BLaER1 (cell line): ENCODE measurements at regions not wholly inside any gene's neighbourhood (a gene's known extent, or its start where the extent isn't known, plus 50 kb on each side); places are given as distances from the start of the nearest gene placed in this dataset.
"Not testable (repeated sequence)": the region's sequence is repeated elsewhere in the genome, so short reads cannot be mapped to it uniquely, and the experiment has no call there.

Source experiments
- H3K27ac ChIP-seq: shearing (Covaris generic); formaldehyde crosslinking; 2 replicates; pipeline ENCODE4 v1.8.1; 2022
- H3K27me3 ChIP-seq: shearing (Covaris generic); formaldehyde crosslinking; 2 replicates; pipeline ENCODE4 v1.8.1; 2022
- H3K36me3 ChIP-seq: shearing (Covaris generic); formaldehyde crosslinking; 2 replicates; pipeline ENCODE4 v1.8.1; 2022
- H3K4me1 ChIP-seq: shearing (Covaris generic); formaldehyde crosslinking; 2 replicates; pipeline ENCODE4 v1.8.1; 2022
- H3K4me2 ChIP-seq: shearing (Covaris generic); formaldehyde crosslinking; 2 replicates; pipeline ENCODE4 v1.8.1; 2022
- H3K4me3 ChIP-seq: shearing (Covaris generic); formaldehyde crosslinking; 2 replicates; pipeline ENCODE4 v1.8.1; 2022
- H3K9ac ChIP-seq: shearing (Covaris generic); formaldehyde crosslinking; 2 replicates; pipeline ENCODE4 v1.8.1; 2022
- H3K9me3 ChIP-seq: shearing (Covaris generic); formaldehyde crosslinking; 2 replicates; pipeline ENCODE4 v1.8.1; 2022
- H4K20me1 ChIP-seq: shearing (Covaris generic); formaldehyde crosslinking; 2 replicates; pipeline ENCODE4 v1.8.1; 2022

- not testable (repeated sequence) for H4K20me1 ChIP-seq, H3K27ac ChIP-seq, H3K4me1 ChIP-seq, H3K27me3 ChIP-seq, H3K4me2 ChIP-seq, H3K9ac ChIP-seq, H3K9me3 ChIP-seq, H3K36me3 ChIP-seq, H3K4me3 ChIP-seq
Observed at GRCh38 chr17:20633268-20634059, 53.9 kb downstream of the CDRT15L2 start.

GRCh38 chr17:20640147-20640546 is 60.6 kb downstream of the CDRT15L2 start:
- not testable (repeated sequence) for H3K27me3 ChIP-seq

GRCh38 chr17:20646661-20647272 is 67.2 kb downstream of the CDRT15L2 start:
- not testable (repeated sequence) for H3K4me2 ChIP-seq, H3K9ac ChIP-seq, H3K36me3 ChIP-seq, H3K27ac ChIP-seq, H4K20me1 ChIP-seq, H3K4me3 ChIP-seq, H3K9me3 ChIP-seq, H3K4me1 ChIP-seq, H3K27me3 ChIP-seq

More at GRCh38 chr17:20640147-20640546, 60.6 kb downstream of the CDRT15L2 start:
- H3K4me3 ChIP-seq, H3K4me2 ChIP-seq, H3K27ac ChIP-seq, H3K36me3 ChIP-seq, H3K9ac ChIP-seq, H3K9me3 ChIP-seq, H3K4me1 ChIP-seq, H4K20me1 ChIP-seq: not testable (repeated sequence)

GRCh38 chr17:20649097-20649767 is 69.7 kb downstream of the CDRT15L2 start:
- H3K9ac ChIP-seq, H3K4me2 ChIP-seq, H3K4me3 ChIP-seq, H4K20me1 ChIP-seq, H3K9me3 ChIP-seq, H3K36me3 ChIP-seq, H3K4me1 ChIP-seq, H3K27me3 ChIP-seq, H3K27ac ChIP-seq: not testable (repeated sequence)

GRCh38 chr17:20651022-20651421 is 71.5 kb downstream of the CDRT15L2 start:
- not testable (repeated sequence) for H3K36me3 ChIP-seq, H3K4me2 ChIP-seq, H3K9me3 ChIP-seq, H3K27me3 ChIP-seq, H3K27ac ChIP-seq, H3K4me1 ChIP-seq, H4K20me1 ChIP-seq, H3K4me3 ChIP-seq, H3K9ac ChIP-seq

- H3K4me1 ChIP-seq, H4K20me1 ChIP-seq: not testable (repeated sequence)
Observed at GRCh38 chr17:20651736-20652135, 72.2 kb downstream of the CDRT15L2 start.

GRCh38 chr17:20653391-20653790 is 73.9 kb downstream of the CDRT15L2 start:
- H3K4me1 ChIP-seq, H4K20me1 ChIP-seq, H3K4me2 ChIP-seq, H3K36me3 ChIP-seq, H3K27ac ChIP-seq, H3K4me3 ChIP-seq, H3K27me3 ChIP-seq, H3K9me3 ChIP-seq, H3K9ac ChIP-seq: not testable (repeated sequence)

More at GRCh38 chr17:20651736-20652135, 72.2 kb downstream of the CDRT15L2 start:
- not testable (repeated sequence) for H3K9me3 ChIP-seq, H3K27me3 ChIP-seq, H3K27ac ChIP-seq, H3K4me2 ChIP-seq, H3K9ac ChIP-seq, H3K4me3 ChIP-seq, H3K36me3 ChIP-seq

GRCh38 chr17:20654114-20654513 is 74.6 kb downstream of the CDRT15L2 start:
- not testable (repeated sequence) for H3K4me1 ChIP-seq, H3K4me2 ChIP-seq, H4K20me1 ChIP-seq, H3K9me3 ChIP-seq, H3K36me3 ChIP-seq, H3K27me3 ChIP-seq, H3K27ac ChIP-seq, H3K4me3 ChIP-seq, H3K9ac ChIP-seq

- not testable (repeated sequence) for H3K27ac ChIP-seq, H4K20me1 ChIP-seq, H3K27me3 ChIP-seq
Observed at GRCh38 chr17:20654575-20654974, 75.1 kb downstream of the CDRT15L2 start.

GRCh38 chr17:20665103-20665955 is 85.8 kb downstream of the CDRT15L2 start:
- not testable (repeated sequence) for H3K27me3 ChIP-seq, H3K4me2 ChIP-seq

More at GRCh38 chr17:20654575-20654974, 75.1 kb downstream of the CDRT15L2 start:
- H3K9ac ChIP-seq, H3K4me2 ChIP-seq, H3K4me3 ChIP-seq, H3K4me1 ChIP-seq, H3K36me3 ChIP-seq, H3K9me3 ChIP-seq: not testable (repeated sequence)

GRCh38 chr17:20666689-20667088 is 87.2 kb downstream of the CDRT15L2 start:
- not testable (repeated sequence) for H3K27me3 ChIP-seq, H3K4me3 ChIP-seq, H3K4me2 ChIP-seq, H3K4me1 ChIP-seq, H3K9ac ChIP-seq, H4K20me1 ChIP-seq, H3K36me3 ChIP-seq, H3K27ac ChIP-seq, H3K9me3 ChIP-seq

More at GRCh38 chr17:20665103-20665955, 85.8 kb downstream of the CDRT15L2 start:
- not testable (repeated sequence) for H3K9me3 ChIP-seq, H3K4me3 ChIP-seq, H3K27ac ChIP-seq, H3K4me1 ChIP-seq, H3K9ac ChIP-seq, H4K20me1 ChIP-seq, H3K36me3 ChIP-seq

- not testable (repeated sequence) for H3K27me3 ChIP-seq, H3K9me3 ChIP-seq, H3K4me2 ChIP-seq, H3K27ac ChIP-seq, H3K9ac ChIP-seq, H3K4me3 ChIP-seq, H3K36me3 ChIP-seq, H4K20me1 ChIP-seq, H3K4me1 ChIP-seq
Observed at GRCh38 chr17:20667712-20668111, 88.2 kb downstream of the CDRT15L2 start.

GRCh38 chr17:20668316-20668715 is 88.8 kb downstream of the CDRT15L2 start:
- not testable (repeated sequence) for H3K4me3 ChIP-seq, H3K4me2 ChIP-seq, H4K20me1 ChIP-seq

GRCh38 chr17:20668868-20669267 is 89.3 kb downstream of the CDRT15L2 start:
- H3K27ac ChIP-seq, H4K20me1 ChIP-seq, H3K4me3 ChIP-seq, H3K4me1 ChIP-seq, H3K36me3 ChIP-seq, H3K27me3 ChIP-seq, H3K9ac ChIP-seq, H3K4me2 ChIP-seq, H3K9me3 ChIP-seq: not testable (repeated sequence)

More at GRCh38 chr17:20668316-20668715, 88.8 kb downstream of the CDRT15L2 start:
- not testable (repeated sequence) for H3K9ac ChIP-seq, H3K9me3 ChIP-seq, H3K36me3 ChIP-seq, H3K27ac ChIP-seq, H3K27me3 ChIP-seq, H3K4me1 ChIP-seq
